GM12873 (cell line): ENCODE measurements at regions not wholly inside any gene's neighbourhood (a gene's known extent, or its start where the extent isn't known, plus 50 kb on each side); places are given as distances from the start of the nearest gene placed in this dataset.

Source experiments
- TF ChIP-seq, protein P1 (sequence below): IDR thresholded peaks from 2 replicates; pipeline ENCODE4 v1.5.1; 2012; ENCODE audit warnings: low read depth, mild to moderate bottlenecking, moderate library complexity, low read length, control low read depth; ENCODE audit not compliant: insufficient read depth; ENCODE audit errors: missing control alignments

DNA sequence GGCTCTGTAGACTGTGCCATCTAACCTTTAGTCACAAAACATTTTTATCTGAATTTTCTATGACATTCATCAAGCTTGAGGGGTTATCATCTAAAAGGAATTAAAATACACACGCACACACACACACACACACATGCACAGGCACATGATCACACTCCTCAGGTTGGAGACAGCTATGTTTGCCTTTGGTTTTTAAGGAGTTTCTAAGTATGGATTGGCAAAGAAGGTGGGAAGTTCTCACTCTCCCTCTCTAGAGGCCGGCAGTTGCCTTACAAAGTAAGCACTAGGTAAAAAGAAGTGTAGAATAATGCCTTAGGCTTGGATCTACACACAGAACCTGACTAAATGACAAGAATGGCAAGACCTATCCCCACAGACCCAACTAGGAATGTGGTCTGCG lies 437.1 kb downstream of the ZEB2 start:
- TF ChIP-seq, protein P1, sequence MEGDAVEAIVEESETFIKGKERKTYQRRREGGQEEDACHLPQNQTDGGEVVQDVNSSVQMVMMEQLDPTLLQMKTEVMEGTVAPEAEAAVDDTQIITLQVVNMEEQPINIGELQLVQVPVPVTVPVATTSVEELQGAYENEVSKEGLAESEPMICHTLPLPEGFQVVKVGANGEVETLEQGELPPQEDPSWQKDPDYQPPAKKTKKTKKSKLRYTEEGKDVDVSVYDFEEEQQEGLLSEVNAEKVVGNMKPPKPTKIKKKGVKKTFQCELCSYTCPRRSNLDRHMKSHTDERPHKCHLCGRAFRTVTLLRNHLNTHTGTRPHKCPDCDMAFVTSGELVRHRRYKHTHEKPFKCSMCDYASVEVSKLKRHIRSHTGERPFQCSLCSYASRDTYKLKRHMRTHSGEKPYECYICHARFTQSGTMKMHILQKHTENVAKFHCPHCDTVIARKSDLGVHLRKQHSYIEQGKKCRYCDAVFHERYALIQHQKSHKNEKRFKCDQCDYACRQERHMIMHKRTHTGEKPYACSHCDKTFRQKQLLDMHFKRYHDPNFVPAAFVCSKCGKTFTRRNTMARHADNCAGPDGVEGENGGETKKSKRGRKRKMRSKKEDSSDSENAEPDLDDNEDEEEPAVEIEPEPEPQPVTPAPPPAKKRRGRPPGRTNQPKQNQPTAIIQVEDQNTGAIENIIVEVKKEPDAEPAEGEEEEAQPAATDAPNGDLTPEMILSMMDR: no peak

DNA sequence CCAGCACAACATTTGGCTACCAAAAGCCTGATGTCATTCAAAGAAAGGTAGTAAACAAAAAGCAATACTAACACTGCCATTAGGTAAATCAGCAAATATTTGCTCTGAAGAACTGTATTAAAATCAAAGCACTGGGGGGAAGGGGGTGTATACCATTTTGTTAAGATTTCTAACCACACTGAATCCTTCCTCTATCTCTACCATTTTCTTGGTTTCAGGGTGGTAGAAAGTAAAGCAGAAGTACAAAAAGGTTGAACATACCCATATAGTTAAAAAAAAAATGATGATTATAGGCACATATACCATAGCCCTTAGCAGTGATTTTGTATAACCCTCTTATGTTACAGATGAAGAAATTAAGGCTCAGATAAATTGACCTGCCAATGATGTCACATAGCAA lies 437.6 kb downstream of the ZEB2 start:
- TF ChIP-seq, protein P1: no peak

DNA sequence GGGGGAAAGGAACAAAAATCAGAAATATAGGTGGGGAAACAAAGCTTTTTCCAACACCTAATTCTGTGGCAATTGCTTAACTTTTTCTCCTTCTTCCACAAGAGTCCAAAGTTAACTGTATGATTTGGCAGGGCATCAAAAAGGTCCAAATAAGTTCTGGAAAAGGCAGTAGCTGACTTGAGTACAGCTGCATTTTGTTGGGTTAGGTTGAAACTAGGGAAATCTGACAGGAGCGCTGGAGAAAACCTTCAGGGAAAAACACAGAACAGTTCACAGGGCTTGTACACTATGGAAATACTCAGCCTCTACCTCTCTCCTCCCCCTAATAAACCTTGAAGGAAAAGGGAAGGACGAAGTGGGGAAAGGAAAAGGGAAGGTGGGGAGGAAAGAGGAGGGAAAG lies 438.6 kb downstream of the ZEB2 start:
- TF ChIP-seq, protein P1: no peak

DNA sequence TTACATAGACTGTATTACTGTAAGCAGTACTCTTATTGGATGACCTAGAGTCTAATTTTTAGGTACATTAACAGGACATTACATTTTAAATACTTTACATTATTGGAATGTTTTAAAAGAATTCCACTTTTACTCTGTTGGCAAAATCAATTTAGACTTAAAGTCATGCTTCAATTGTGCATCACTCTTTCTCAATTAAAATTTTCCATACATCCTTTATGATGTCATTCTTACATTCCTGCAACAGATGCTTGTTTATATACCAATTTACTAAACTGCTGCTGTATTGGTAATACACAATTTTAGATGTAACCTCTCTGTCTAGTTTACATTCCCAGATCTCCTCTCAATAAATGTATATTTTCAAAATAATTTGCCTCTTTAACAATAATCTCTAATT lies 440.1 kb downstream of the ZEB2 start:
- TF ChIP-seq, protein P1: no peak

DNA sequence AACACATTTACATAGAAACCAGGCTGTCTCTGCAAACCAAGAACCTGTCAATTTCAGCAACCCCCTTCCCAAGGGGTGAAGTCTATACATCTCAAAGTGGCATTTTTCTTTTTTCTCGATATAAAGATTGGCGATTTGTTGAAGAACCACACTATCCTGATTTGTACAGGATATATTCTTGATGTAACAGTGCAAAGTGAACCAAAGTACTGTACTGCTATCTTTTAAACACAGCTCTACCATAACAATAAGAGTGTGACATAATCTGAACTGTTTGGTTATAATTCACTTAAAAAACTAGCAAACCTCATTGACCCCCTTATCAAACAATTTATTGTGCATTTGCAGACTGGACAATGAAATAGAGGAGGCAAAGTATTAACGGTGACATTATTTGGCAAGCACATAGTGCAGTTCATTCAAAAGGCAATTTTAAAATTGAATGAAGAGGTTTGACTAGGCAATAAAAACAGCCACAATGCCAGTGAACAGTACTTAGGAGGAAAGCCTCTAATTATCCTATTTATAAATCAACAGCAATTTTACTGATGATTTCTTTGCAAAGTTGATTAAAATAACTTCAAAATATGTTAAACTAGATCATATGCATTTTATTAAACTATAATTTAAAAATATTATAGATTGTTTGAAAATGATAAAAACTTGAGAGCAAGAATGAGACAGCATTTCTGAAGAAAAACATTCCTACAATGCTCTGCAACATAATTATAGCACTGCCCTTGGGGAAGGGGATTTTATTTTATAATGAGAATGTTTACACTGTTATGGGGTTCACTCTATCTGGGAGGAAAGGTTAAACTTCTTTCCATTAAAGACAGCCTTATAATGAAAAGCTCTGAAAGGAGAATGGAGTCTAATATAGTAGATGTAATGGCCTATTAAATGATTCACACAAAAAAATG lies 440.9 kb downstream of the ZEB2 start:
- TF ChIP-seq, protein P1: no peak

DNA sequence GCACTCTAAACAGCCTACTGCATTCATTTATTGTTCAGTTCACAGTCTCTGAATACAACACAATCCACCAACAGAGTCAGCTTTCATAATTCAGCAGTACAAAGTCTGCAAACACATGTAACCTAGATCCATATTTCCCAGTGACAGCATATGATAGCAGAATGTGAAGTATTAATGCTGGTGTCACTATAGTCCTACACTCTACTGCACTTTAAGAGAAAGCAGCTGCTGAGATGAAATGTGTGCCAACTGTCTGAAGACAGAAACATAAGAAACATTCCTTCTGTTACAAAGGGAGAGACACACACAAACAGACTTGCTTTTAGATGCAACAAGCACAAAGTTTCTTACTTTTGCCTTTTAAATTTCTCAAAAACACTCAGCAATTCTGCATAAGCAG lies 441.8 kb downstream of the ZEB2 start:
- TF ChIP-seq, protein P1: no peak

DNA sequence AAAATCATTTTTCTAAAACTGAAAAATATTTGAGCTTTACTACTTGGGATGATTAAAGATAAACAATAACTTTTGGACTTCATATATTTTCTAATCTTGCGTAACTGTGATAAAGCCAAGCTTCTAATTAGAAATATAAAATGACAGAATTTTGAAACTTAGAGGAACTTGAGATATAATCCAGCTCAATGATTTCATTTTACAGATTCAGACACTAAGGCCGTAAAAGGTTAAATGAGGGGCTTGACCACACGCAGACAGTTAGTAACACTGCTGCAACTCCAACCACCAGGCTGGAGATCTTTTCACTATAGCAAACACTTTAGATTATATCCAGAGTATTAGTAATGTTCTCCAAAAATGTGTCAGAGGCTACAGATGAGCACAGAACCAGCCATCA lies 445.5 kb downstream of the ZEB2 start:
- TF ChIP-seq, protein P1: no peak
